ENCODE measurements at regions not wholly inside any gene's neighbourhood (a gene's known extent, or its start where the extent isn't known, plus 50 kb on each side); places are given as distances from the start of the nearest gene placed in this dataset.

DNA sequence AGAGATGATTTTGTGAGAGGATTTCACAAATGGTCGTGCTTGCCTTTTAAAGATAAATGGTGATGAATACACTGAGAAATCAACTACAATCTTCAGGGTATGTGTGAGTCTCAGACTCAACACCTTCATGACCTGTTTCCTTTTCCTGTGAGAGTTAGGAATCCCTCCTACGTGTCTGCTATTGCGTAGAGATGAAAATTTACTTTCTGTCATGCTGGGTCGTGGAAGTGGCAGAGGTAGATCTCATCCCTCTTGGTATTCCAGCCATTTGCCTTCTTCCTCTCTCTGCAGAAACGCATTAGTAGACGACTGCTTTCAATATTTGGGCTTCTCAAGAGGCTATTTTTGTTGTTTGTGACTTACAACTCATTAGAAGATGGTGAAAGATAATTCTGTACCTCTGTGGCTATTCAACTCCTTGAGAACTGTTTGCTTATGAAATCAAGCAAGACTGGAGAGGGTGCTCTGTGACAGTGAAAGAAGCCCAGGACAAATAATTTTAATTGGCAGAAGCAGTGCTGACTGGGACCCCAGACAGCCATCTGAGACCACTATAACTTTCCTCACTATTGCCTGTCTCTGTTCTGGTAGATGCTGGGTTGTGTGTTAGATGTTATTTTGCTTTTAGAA, 233.1 kb downstream of the LACC1 start:
- H3K27ac Mint-ChIP-seq: no peak overlapping the region
- H3K4me1 Mint-ChIP-seq: peaks cover 14% of the 10 kb centered on the region
- WGBS (ENCODE audit: insufficient coverage): no CpG with 5 or more reads among the region's 6 CpGs
- intact Hi-C loops (cut with micrococcal nuclease): no loop called here
- no peak overlapping the region for H3K4me2 ChIP-seq (replicated peaks; ENCODE audit: extremely low read depth, low read length, poor library complexity, severe bottlenecking)
- DNase-seq: no peak
- no peaks in the 10 kb centered on the region for H3K36me3 Mint-ChIP-seq
- no peaks in the 10 kb centered on the region for H3K9me3 Mint-ChIP-seq
- no peak overlapping the region for H3K4me3 ChIP-seq (replicated peaks in 1 of 3; ENCODE audit: low read depth in 2 of 3, low read length in 3 of 3)
- no peak overlapping the region for H3K9ac ChIP-seq (ENCODE audit: insufficient read depth, low read length, poor library complexity, severe bottlenecking)
- no peak overlapping the region for H3K27ac ChIP-seq (ENCODE audit: low read depth in 1 of 2, low read length in 2 of 2)
- no peak overlapping the region for H3K4me3 Mint-ChIP-seq
- peaks cover 0 to 3% (median 0%) of the 10 kb centered on the region in 3 donors for H3K27me3 Mint-ChIP-seq (ENCODE audit: low read depth in 3 of 3)
- H3K9me3 ChIP-seq (replicated peaks in 1 of 2; ENCODE audit: control insufficient read depth in 1 of 2, insufficient read depth in 1 of 2, low read length in 2 of 2): no peaks in the 10 kb centered on the region
- no peak overlapping the region for H2AFZ ChIP-seq (ENCODE audit: insufficient read depth, low read depth, low read length, poor library complexity, severe bottlenecking)
- no peaks in the 10 kb centered on the region for H4K20me1 ChIP-seq (ENCODE audit: insufficient read depth, low read length)
- H3K79me2 ChIP-seq (ENCODE audit: insufficient read depth, low read length): no peaks in the 10 kb centered on the region
- H3K36me3 ChIP-seq (replicated peaks in 1 of 2; ENCODE audit: control insufficient read depth in 1 of 2, insufficient read depth in 2 of 2, low read length in 2 of 2): no peaks in the 10 kb centered on the region
- no peaks in the 10 kb centered on the region for H3K27me3 ChIP-seq (ENCODE audit: control insufficient read depth in 2 of 2, insufficient read depth in 2 of 2, low read length in 2 of 2)
- H3K4me1 ChIP-seq (ENCODE audit: control insufficient read depth in 1 of 2, insufficient read depth in 2 of 2, low read length in 2 of 2): peaks cover 13 to 14% of the 10 kb centered on the region in 2 donors
- TF ChIP-seq, protein P1, sequence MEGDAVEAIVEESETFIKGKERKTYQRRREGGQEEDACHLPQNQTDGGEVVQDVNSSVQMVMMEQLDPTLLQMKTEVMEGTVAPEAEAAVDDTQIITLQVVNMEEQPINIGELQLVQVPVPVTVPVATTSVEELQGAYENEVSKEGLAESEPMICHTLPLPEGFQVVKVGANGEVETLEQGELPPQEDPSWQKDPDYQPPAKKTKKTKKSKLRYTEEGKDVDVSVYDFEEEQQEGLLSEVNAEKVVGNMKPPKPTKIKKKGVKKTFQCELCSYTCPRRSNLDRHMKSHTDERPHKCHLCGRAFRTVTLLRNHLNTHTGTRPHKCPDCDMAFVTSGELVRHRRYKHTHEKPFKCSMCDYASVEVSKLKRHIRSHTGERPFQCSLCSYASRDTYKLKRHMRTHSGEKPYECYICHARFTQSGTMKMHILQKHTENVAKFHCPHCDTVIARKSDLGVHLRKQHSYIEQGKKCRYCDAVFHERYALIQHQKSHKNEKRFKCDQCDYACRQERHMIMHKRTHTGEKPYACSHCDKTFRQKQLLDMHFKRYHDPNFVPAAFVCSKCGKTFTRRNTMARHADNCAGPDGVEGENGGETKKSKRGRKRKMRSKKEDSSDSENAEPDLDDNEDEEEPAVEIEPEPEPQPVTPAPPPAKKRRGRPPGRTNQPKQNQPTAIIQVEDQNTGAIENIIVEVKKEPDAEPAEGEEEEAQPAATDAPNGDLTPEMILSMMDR (IDR thresholded peaks at IDR 0.05): no peak

DNA sequence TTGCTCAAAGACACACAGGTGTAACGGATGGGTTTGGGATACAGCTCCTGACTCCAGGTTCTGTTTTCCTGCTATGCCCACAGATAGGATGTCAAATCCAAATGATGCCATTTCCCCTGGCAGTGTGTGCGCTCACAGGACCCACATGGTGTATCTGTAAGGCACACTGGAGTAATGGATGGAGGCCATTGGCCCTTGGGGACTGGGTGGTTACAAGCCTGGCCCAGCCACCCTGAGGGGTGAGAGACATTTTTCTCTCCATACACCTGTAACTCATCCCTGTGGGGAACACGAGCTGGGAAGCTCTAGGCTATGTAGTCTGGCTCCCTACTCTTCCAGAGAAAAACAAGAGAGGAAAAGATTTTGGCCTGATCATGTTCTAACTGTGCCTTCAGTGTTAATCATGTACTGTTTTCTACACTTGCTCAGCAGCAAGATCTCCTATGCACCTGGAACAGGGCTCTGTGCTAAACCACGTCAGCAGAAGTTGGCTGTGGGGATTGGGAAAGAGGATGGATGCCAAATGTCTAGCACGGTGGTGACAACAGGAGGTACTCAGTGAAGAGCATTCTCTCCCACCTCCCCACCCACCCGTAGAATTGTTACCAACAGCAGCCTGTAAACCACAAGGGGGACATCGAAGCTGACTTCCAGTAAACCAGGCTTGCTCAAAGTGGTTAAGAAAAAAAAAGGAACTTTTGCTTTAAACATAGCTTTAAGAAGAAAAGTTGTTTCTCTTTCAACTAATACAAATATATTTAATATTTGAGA, 237.0 kb downstream of the LACC1 start:
- peak overlapping the region; percentile 71 for H2AFZ ChIP-seq (ENCODE audit: insufficient read depth, low read depth, low read length, poor library complexity, severe bottlenecking)

More for the DNA sequence above, 237.0 kb downstream of the LACC1 start:
- Mint-ChIP-seq H3K27ac (peak overlapping the region in 4 of 7 donors; percentile 15 to 55 (median 31)), H3K9me3 (no peaks in the 10 kb centered on the region), H3K4me1 (peaks cover 28% of the 10 kb centered on the region), H3K36me3 (no peaks in the 10 kb centered on the region), H3K4me3 (peak overlapping the region; percentile 63 to 70), H3K27me3 (ENCODE audit: low read depth in 3 of 3) (peaks cover 0 to 3% (median 0%) of the 10 kb centered on the region in 3 donors)
- Histone ChIP-seq H3K27me3 (ENCODE audit: control insufficient read depth in 2 of 2, insufficient read depth in 2 of 2, low read length in 2 of 2) (no peaks in the 10 kb centered on the region), H3K79me2 (ENCODE audit: insufficient read depth, low read length) (no peaks in the 10 kb centered on the region), H3K4me1 (ENCODE audit: control insufficient read depth in 1 of 2, insufficient read depth in 2 of 2, low read length in 2 of 2) (peaks cover 21 to 24% of the 10 kb centered on the region in 2 donors), H3K36me3 (replicated peaks in 1 of 2; ENCODE audit: control insufficient read depth in 1 of 2, insufficient read depth in 2 of 2, low read length in 2 of 2) (no peaks in the 10 kb centered on the region), H3K9me3 (replicated peaks in 1 of 2; ENCODE audit: control insufficient read depth in 1 of 2, insufficient read depth in 1 of 2, low read length in 2 of 2) (no peaks in the 10 kb centered on the region), H3K27ac (ENCODE audit: low read depth in 1 of 2, low read length in 2 of 2) (peak overlapping the region in 1 of 2 donors; percentile 59), H4K20me1 (ENCODE audit: insufficient read depth, low read length) (no peaks in the 10 kb centered on the region), H3K9ac (ENCODE audit: insufficient read depth, low read length, poor library complexity, severe bottlenecking) (peak overlapping the region; percentile 41), H3K4me2 (replicated peaks; ENCODE audit: extremely low read depth, low read length, poor library complexity, severe bottlenecking) (peak overlapping the region; percentile 60), H3K4me3 (replicated peaks in 1 of 3; ENCODE audit: low read depth in 2 of 3, low read length in 3 of 3) (peak overlapping the region in 2 of 3 experiments; percentile 22 to 41)
- TF ChIP-seq, protein P1 (IDR thresholded peaks at IDR 0.05): peak; percentile 15
- no CpG with 5 or more reads among the region's 7 CpGs for WGBS (ENCODE audit: insufficient coverage)
- intact Hi-C loops (cut with micrococcal nuclease): no loop called here
- DNase-seq: peak in 2 of 3 donors; percentile 10 to 17
